ENCODE measurements at regions not wholly inside any gene's neighbourhood (a gene's known extent, or its start where the extent isn't known, plus 50 kb on each side); places are given as distances from the start of the nearest gene placed in this dataset.

- TF ChIP-seq POLR2AphosphoS5 (IDR thresholded peaks at IDR 0.05; ENCODE audit: low read depth, low read length) (no peak), HDAC6 (IDR thresholded peaks at IDR 0.05; ENCODE audit: low read depth, low read length) (no peak), SAP30 (IDR thresholded peaks at IDR 0.05; ENCODE audit: insufficient read depth, insufficient replicate concordance, low read length) (no peak), JUN (IDR thresholded peaks at IDR 0.05; ENCODE audit: low read depth, low read length) (no peak), PHF8 (conservative IDR thresholded peaks at IDR 0.05; ENCODE audit: low read depth, low read length) (no peak)
Observed at GRCh38 chr15:87573534-87573933, 683.0 kb downstream of the NTRK3 start.
